ENCODE measurements at regions not wholly inside any gene's neighbourhood (a gene's known extent, or its start where the extent isn't known, plus 50 kb on each side); places are given as distances from the start of the nearest gene placed in this dataset.

DNA sequence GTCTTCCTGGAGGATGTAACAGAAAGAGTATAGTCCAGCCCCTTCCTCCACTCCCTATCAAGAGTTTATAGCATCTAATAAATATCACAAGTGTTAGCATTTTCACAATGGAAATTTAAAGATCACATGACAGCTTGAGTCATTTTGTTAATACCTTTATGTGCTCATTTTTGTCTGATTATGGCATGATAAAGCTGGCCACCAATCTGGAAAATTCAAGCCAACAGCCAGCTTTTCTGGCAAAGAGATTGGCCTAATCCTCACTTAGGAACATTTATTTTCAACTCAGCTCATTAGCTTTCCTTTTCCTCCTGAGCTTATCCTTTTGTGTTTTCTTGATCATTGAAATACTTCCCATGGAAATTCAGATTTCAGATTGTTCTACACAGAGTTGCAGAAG is 262.9 kb upstream of the RBMS1 start:
- TF ChIP-seq POLR2AphosphoS5 (IDR thresholded peaks at IDR 0.05) (no peak), CTCF (IDR thresholded peaks at IDR 0.05 in 8 of 11, conservative IDR thresholded peaks at IDR 0.05 in 3 of 11) (no peak)
